ENCODE measurements at regions not wholly inside any gene's neighbourhood (a gene's known extent, or its start where the extent isn't known, plus 50 kb on each side); places are given as distances from the start of the nearest gene placed in this dataset.

- TF ChIP-seq, protein P1, sequence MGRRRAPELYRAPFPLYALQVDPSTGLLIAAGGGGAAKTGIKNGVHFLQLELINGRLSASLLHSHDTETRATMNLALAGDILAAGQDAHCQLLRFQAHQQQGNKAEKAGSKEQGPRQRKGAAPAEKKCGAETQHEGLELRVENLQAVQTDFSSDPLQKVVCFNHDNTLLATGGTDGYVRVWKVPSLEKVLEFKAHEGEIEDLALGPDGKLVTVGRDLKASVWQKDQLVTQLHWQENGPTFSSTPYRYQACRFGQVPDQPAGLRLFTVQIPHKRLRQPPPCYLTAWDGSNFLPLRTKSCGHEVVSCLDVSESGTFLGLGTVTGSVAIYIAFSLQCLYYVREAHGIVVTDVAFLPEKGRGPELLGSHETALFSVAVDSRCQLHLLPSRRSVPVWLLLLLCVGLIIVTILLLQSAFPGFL (CRISPR knock-in tag; IDR thresholded peaks at IDR 0.05), result no peak
- TF ChIP-seq NFE2L1 (tag; IDR thresholded peaks at IDR 0.05; ENCODE audit: borderline replicate concordance, low read depth) (no peak), POLR2H (tag; IDR thresholded peaks at IDR 0.05; ENCODE audit: low read depth) (no peak), TAF7 (tag; IDR thresholded peaks at IDR 0.05) (no peak), ZNF395 (CRISPR knock-in tag; IDR thresholded peaks at IDR 0.05) (no peak), ZBTB26 (CRISPR knock-in tag; IDR thresholded peaks at IDR 0.05) (no peak), TCF7 (IDR thresholded peaks at IDR 0.05; ENCODE audit: borderline replicate concordance) (no peak), ZFP30 (CRISPR knock-in tag; IDR thresholded peaks at IDR 0.05; ENCODE audit: borderline replicate concordance) (no peak)
These were observed 119.8 kb upstream of the FOXN2 start (continued) for GRCh38 chr2:48194641-48195040.

All from K562 (cell line).